Osteocyte (in vitro differentiated cells): ENCODE measurements at regions not wholly inside any gene's neighbourhood (a gene's known extent, or its start where the extent isn't known, plus 50 kb on each side); places are given as distances from the start of the nearest gene placed in this dataset.

ENCODE experiments used
- DNase-seq: peaks from one replicate; pipeline ENCODE4 v3.0.0; 2021; ENCODE audit warnings: mixed read lengths; ENCODE audit not compliant: unreplicated experiment; ENCODE audit errors: extremely low spot score
- H3K27ac Mint-ChIP-seq: one replicate; pipeline ENCODE4 v1.8.0; 2021; ENCODE audit warnings: mild to moderate bottlenecking, mixed read lengths; ENCODE audit not compliant: unreplicated experiment
- H3K27me3 Mint-ChIP-seq: one replicate; pipeline ENCODE4 v1.8.0; 2021; ENCODE audit warnings: mixed read lengths; ENCODE audit not compliant: unreplicated experiment
- H3K36me3 Mint-ChIP-seq: one replicate; pipeline ENCODE4 v1.8.0; 2021; ENCODE audit warnings: mixed read lengths; ENCODE audit not compliant: unreplicated experiment
- H3K4me1 Mint-ChIP-seq: one replicate; pipeline ENCODE4 v1.8.0; 2021; ENCODE audit warnings: mixed read lengths; ENCODE audit not compliant: unreplicated experiment
- H3K4me3 Mint-ChIP-seq: one replicate; pipeline ENCODE4 v1.8.0; 2021; ENCODE audit warnings: mild to moderate bottlenecking, moderate library complexity, mixed read lengths; ENCODE audit not compliant: unreplicated experiment
- H3K9me3 Mint-ChIP-seq: one replicate; pipeline ENCODE4 v1.8.0; 2021; ENCODE audit warnings: mixed read lengths; ENCODE audit not compliant: unreplicated experiment
- CTCF ChIP-seq: fragments of 200-600 bp; sonication (generic); IDR thresholded peaks from 2 replicates; pipeline ENCODE4 v1.5.0; 2021; ENCODE audit warnings: antibody characterized with exemption, mild to moderate bottlenecking, moderate library complexity

- Mint-ChIP-seq H3K4me3 (no peak overlapping the region), H3K36me3 (no peaks in the 10 kb centered on the region)
Measured at GRCh38 chr12:4178424-4179170, 95.0 kb upstream of the CCND2 start.

GRCh38 chr12:4177262-4177661 is 96.3 kb upstream of the CCND2 start:
- Mint-ChIP-seq H3K27ac (no peak overlapping the region), H3K27me3 (peaks cover 6% of the 10 kb centered on the region), H3K4me3 (no peak overlapping the region), H3K36me3 (no peaks in the 10 kb centered on the region), H3K9me3 (no peaks in the 10 kb centered on the region), H3K4me1 (no peaks in the 10 kb centered on the region)
- no peak for TF ChIP-seq CTCF
- DNase-seq = no peak

More at GRCh38 chr12:4178424-4179170, 95.0 kb upstream of the CCND2 start:
- DNase-seq = no peak
- TF ChIP-seq CTCF = no peak
- Mint-ChIP-seq H3K27ac (no peak overlapping the region), H3K9me3 (no peaks in the 10 kb centered on the region), H3K4me1 (no peaks in the 10 kb centered on the region), H3K27me3 (peaks cover 13% of the 10 kb centered on the region)

GRCh38 chr12:4176168-4176567 is 97.4 kb upstream of the CCND2 start:
- Mint-ChIP-seq H3K36me3 (no peaks in the 10 kb centered on the region), H3K27me3 (peaks cover 6% of the 10 kb centered on the region), H3K27ac (no peak overlapping the region), H3K4me3 (no peak overlapping the region), H3K4me1 (no peaks in the 10 kb centered on the region), H3K9me3 (no peaks in the 10 kb centered on the region)
- no peak for DNase-seq
- no peak for TF ChIP-seq CTCF

- DNase-seq = no peak
- no peak overlapping the region for H3K27ac Mint-ChIP-seq
- H3K9me3 Mint-ChIP-seq = no peaks in the 10 kb centered on the region
- TF ChIP-seq CTCF = no peak
- no peak overlapping the region for H3K4me3 Mint-ChIP-seq
- H3K36me3 Mint-ChIP-seq = no peaks in the 10 kb centered on the region
- H3K27me3 Mint-ChIP-seq = peaks cover 6% of the 10 kb centered on the region
- H3K4me1 Mint-ChIP-seq = no peaks in the 10 kb centered on the region
Measured at GRCh38 chr12:4174417-4174816, 99.1 kb upstream of the CCND2 start.

GRCh38 chr12:4172999-4173398 is 100.6 kb upstream of the CCND2 start:
- Mint-ChIP-seq H3K27ac (no peak overlapping the region), H3K4me1 (no peaks in the 10 kb centered on the region), H3K9me3 (no peaks in the 10 kb centered on the region), H3K36me3 (no peaks in the 10 kb centered on the region), H3K4me3 (no peak overlapping the region), H3K27me3 (peaks cover 2% of the 10 kb centered on the region)
- TF ChIP-seq CTCF = no peak
- no peak for DNase-seq
